ENCODE measurements at regions not wholly inside any gene's neighbourhood (a gene's known extent, or its start where the extent isn't known, plus 50 kb on each side); places are given as distances from the start of the nearest gene placed in this dataset.

DNA sequence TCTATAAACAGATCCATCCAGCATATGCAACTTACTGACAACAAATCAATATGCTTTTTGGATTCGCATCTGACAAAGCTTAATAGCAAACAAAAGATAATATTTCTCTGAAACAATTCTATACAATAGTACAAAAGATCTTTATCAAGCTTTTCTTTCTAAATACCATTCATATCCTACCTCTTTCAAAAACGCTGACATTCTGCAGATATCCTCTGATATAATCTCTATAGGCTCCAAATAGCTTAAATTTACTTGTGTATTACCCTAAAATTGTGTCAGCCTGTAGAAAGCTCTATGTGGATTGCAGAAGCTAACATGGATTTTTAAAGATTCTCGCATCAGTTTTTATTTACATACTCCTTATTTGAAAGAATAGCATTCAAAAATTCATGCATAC is 260.6 kb downstream of the GASK1B start:
- TF ChIP-seq EP300 (IDR thresholded peaks at IDR 0.05; ENCODE audit: borderline replicate concordance) (no peak), EGR1 (IDR thresholded peaks at IDR 0.05) (no peak), CEBPB (IDR thresholded peaks at IDR 0.05) (no peak), YY1 (IDR thresholded peaks at IDR 0.05; ENCODE audit: low read depth) (no peak), TAF1 (IDR thresholded peaks at IDR 0.05; ENCODE audit: low read depth) (no peak), TEAD4 (IDR thresholded peaks at IDR 0.05) (no peak), FOXM1 (IDR thresholded peaks at IDR 0.05; ENCODE audit: borderline replicate concordance, low read depth) (no peak), RAD21 (IDR thresholded peaks at IDR 0.05; ENCODE audit: low read depth) (no peak), CREB1 (IDR thresholded peaks at IDR 0.05; ENCODE audit: low read depth) (no peak), NFIC (IDR thresholded peaks at IDR 0.05) (no peak)
- TF ChIP-seq, protein P1, sequence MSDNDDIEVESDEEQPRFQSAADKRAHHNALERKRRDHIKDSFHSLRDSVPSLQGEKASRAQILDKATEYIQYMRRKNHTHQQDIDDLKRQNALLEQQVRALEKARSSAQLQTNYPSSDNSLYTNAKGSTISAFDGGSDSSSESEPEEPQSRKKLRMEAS (IDR thresholded peaks at IDR 0.05): no peak
- TF ChIP-seq, protein P2, sequence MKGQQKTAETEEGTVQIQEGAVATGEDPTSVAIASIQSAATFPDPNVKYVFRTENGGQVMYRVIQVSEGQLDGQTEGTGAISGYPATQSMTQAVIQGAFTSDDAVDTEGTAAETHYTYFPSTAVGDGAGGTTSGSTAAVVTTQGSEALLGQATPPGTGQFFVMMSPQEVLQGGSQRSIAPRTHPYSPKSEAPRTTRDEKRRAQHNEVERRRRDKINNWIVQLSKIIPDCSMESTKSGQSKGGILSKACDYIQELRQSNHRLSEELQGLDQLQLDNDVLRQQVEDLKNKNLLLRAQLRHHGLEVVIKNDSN (IDR thresholded peaks at IDR 0.05): no peak
- TF ChIP-seq, protein P3, sequence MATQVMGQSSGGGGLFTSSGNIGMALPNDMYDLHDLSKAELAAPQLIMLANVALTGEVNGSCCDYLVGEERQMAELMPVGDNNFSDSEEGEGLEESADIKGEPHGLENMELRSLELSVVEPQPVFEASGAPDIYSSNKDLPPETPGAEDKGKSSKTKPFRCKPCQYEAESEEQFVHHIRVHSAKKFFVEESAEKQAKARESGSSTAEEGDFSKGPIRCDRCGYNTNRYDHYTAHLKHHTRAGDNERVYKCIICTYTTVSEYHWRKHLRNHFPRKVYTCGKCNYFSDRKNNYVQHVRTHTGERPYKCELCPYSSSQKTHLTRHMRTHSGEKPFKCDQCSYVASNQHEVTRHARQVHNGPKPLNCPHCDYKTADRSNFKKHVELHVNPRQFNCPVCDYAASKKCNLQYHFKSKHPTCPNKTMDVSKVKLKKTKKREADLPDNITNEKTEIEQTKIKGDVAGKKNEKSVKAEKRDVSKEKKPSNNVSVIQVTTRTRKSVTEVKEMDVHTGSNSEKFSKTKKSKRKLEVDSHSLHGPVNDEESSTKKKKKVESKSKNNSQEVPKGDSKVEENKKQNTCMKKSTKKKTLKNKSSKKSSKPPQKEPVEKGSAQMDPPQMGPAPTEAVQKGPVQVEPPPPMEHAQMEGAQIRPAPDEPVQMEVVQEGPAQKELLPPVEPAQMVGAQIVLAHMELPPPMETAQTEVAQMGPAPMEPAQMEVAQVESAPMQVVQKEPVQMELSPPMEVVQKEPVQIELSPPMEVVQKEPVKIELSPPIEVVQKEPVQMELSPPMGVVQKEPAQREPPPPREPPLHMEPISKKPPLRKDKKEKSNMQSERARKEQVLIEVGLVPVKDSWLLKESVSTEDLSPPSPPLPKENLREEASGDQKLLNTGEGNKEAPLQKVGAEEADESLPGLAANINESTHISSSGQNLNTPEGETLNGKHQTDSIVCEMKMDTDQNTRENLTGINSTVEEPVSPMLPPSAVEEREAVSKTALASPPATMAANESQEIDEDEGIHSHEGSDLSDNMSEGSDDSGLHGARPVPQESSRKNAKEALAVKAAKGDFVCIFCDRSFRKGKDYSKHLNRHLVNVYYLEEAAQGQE (IDR thresholded peaks at IDR 0.05; ENCODE audit: low read depth): no peak

Measured in Ishikawa (cell line).